HEK293 (cell line): ENCODE measurements at regions not wholly inside any gene's neighbourhood (a gene's known extent, or its start where the extent isn't known, plus 50 kb on each side); places are given as distances from the start of the nearest gene placed in this dataset.

ENCODE experiments used
- GLIS2 ChIP-seq: fragments of 450-650 bp; formaldehyde crosslinking; IDR thresholded peaks from 2 replicates; pipeline ENCODE4 v1.5.1; 2016; ENCODE audit warnings: missing biosample characterization, missing genetic modification characterization
- MEIS1 ChIP-seq: sonication (generic); formaldehyde crosslinking; IDR thresholded peaks from 2 replicates; pipeline ENCODE4 v1.8.1; 2022; ENCODE audit warnings: missing genetic modification reagents, mild to moderate bottlenecking, borderline replicate concordance
- ZBTB7A ChIP-seq: fragments of 450-650 bp; formaldehyde crosslinking; IDR thresholded peaks from 2 replicates; pipeline ENCODE4 v1.5.1; 2016; ENCODE audit warnings: low read depth, missing biosample characterization, missing genetic modification characterization
- ZNF184 ChIP-seq: fragments of 450-650 bp; IDR thresholded peaks from 2 replicates; pipeline ENCODE4 v1.5.1; 2018; ENCODE audit warnings: missing biosample characterization, mild to moderate bottlenecking, missing genetic modification characterization
- ZNF341 ChIP-seq: fragments of 450-650 bp; formaldehyde crosslinking; IDR thresholded peaks from 2 replicates; pipeline ENCODE4; 2016; ENCODE audit warnings: low read depth, missing biosample characterization, missing genetic modification characterization
- ZNF76 ChIP-seq: fragments of 450-650 bp; formaldehyde crosslinking; IDR thresholded peaks from 2 replicates; pipeline ENCODE4; 2016; ENCODE audit warnings: low read depth, missing biosample characterization, missing genetic modification characterization, borderline replicate concordance
- ZNF785 ChIP-seq: fragments of 450-650 bp; formaldehyde crosslinking; IDR thresholded peaks from 2 replicates; pipeline ENCODE4 v1.5.1; 2016; ENCODE audit warnings: missing biosample characterization, missing genetic modification characterization
- TF ChIP-seq, protein P1 (sequence below): fragments of 450-650 bp; formaldehyde crosslinking; IDR thresholded peaks from 2 replicates; pipeline ENCODE4 v1.5.1; 2016; ENCODE audit warnings: missing biosample characterization, missing genetic modification characterization
- TF ChIP-seq, protein P2 (sequence below): fragments of 450-650 bp; formaldehyde crosslinking; IDR thresholded peaks from 2 replicates; pipeline ENCODE4 v1.5.1; 2016; ENCODE audit warnings: missing biosample characterization, missing genetic modification characterization

GRCh38 chr9:80796632-80797031 is 892.7 kb downstream of the TLE1 start:
- TF ChIP-seq, protein P1, sequence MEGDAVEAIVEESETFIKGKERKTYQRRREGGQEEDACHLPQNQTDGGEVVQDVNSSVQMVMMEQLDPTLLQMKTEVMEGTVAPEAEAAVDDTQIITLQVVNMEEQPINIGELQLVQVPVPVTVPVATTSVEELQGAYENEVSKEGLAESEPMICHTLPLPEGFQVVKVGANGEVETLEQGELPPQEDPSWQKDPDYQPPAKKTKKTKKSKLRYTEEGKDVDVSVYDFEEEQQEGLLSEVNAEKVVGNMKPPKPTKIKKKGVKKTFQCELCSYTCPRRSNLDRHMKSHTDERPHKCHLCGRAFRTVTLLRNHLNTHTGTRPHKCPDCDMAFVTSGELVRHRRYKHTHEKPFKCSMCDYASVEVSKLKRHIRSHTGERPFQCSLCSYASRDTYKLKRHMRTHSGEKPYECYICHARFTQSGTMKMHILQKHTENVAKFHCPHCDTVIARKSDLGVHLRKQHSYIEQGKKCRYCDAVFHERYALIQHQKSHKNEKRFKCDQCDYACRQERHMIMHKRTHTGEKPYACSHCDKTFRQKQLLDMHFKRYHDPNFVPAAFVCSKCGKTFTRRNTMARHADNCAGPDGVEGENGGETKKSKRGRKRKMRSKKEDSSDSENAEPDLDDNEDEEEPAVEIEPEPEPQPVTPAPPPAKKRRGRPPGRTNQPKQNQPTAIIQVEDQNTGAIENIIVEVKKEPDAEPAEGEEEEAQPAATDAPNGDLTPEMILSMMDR (tag by site-specific recombination) = no peak
- no peak for TF ChIP-seq ZNF785
- TF ChIP-seq, protein P2, sequence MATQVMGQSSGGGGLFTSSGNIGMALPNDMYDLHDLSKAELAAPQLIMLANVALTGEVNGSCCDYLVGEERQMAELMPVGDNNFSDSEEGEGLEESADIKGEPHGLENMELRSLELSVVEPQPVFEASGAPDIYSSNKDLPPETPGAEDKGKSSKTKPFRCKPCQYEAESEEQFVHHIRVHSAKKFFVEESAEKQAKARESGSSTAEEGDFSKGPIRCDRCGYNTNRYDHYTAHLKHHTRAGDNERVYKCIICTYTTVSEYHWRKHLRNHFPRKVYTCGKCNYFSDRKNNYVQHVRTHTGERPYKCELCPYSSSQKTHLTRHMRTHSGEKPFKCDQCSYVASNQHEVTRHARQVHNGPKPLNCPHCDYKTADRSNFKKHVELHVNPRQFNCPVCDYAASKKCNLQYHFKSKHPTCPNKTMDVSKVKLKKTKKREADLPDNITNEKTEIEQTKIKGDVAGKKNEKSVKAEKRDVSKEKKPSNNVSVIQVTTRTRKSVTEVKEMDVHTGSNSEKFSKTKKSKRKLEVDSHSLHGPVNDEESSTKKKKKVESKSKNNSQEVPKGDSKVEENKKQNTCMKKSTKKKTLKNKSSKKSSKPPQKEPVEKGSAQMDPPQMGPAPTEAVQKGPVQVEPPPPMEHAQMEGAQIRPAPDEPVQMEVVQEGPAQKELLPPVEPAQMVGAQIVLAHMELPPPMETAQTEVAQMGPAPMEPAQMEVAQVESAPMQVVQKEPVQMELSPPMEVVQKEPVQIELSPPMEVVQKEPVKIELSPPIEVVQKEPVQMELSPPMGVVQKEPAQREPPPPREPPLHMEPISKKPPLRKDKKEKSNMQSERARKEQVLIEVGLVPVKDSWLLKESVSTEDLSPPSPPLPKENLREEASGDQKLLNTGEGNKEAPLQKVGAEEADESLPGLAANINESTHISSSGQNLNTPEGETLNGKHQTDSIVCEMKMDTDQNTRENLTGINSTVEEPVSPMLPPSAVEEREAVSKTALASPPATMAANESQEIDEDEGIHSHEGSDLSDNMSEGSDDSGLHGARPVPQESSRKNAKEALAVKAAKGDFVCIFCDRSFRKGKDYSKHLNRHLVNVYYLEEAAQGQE (tag by site-specific recombination) = no peak
- no peak for TF ChIP-seq ZBTB7A (tag by site-specific recombination)
- TF ChIP-seq ZNF184 (tag by site-specific recombination) = no peak
- no peak for TF ChIP-seq GLIS2
- no peak for TF ChIP-seq ZNF76 (tag by site-specific recombination)
- no peak for TF ChIP-seq MEIS1 (CRISPR knock-in tag)
- TF ChIP-seq ZNF341 (tag by site-specific recombination) = no peak
